Body of pancreas (tissue), 4 donors: ENCODE measurements at regions not wholly inside any gene's neighbourhood (a gene's known extent, or its start where the extent isn't known, plus 50 kb on each side); places are given as distances from the start of the nearest gene placed in this dataset.

ENCODE experiments used
- ATAC-seq: fragments of 150-250 bp; one replicate; pipeline ENCODE4 v1.9.1; 2016
- DNase-seq, 4 donors: peaks; one replicate each; pipeline ENCODE4 v3.0.0-alpha.2; 2019
- H3K27ac ChIP-seq, 4 donors: fragments of 200-600 bp; sonication (generic); 1 replicate in 3 of 4; 2 replicates in 1 of 4; pipeline versions ENCODE4 v1.5.1 to v1.6.1; 2016 to 2019; ENCODE audit warnings: mild to moderate bottlenecking in 1 of 4, mixed read lengths in 1 of 4, moderate library complexity in 1 of 4
- H3K27me3 ChIP-seq, 2 donors: fragments of 200-600 bp; sonication (generic); one replicate each; pipeline ENCODE4 v1.6.0; 2016; ENCODE audit warnings: mild to moderate bottlenecking in 1 of 2
- H3K36me3 ChIP-seq, 2 donors: fragments of 200-600 bp; sonication (generic); replicated peaks in 1 of 2; 2 replicates each; pipeline ENCODE4 v1.5.1; 2016; ENCODE audit warnings: low read depth in 2 of 2; ENCODE audit not compliant: insufficient read depth in 1 of 2
- H3K4me1 ChIP-seq: fragments of 200-600 bp; sonication (generic); one replicate; pipeline ENCODE4 v1.6.0; 2016
- H3K4me3 ChIP-seq, 2 donors: fragments of 200-600 bp; sonication (generic); 1 replicate in 1 of 2; 2 replicates in 1 of 2; pipeline ENCODE4 v1.5.1; 2016 to 2019
- H3K9me3 ChIP-seq, 3 donors: fragments of 200-600 bp; sonication (generic); 1 replicate in 2 of 3; 2 replicates in 1 of 3; pipeline ENCODE4 v1.5.1; 2016
- CTCF ChIP-seq, 7 experiments: fragments of 450-650 bp in 4 of 7; fragments of 200-600 bp in 3 of 7; sonication (generic) in 3 of 7; IDR thresholded peaks; one replicate each; pipeline ENCODE4 v1.5.1; 2016 to 2019; ENCODE audit warnings: antibody characterized with exemption in 7 of 7
- POLR2A ChIP-seq, 3 donors: fragments of 450-650 bp; IDR thresholded peaks; one replicate each; pipeline ENCODE4 v1.6.1; 2016; ENCODE audit warnings: antibody characterized with exemption in 3 of 3, mild to moderate bottlenecking in 2 of 3
- WGBS, 2 donors: methylation state at CpG; one replicate each; pipeline ENCODE4 v1.1.5; 2017; 5-methylcytosine and 5-hydroxymethylcytosine counted together
- intact Hi-C: fragments of 100-400 bp; cut with DNase I; formaldehyde crosslinking; loops from one replicate; pipeline ENCODE4 v1.15.1; 2023

GRCh38 chr12:94722664-94723063, 72.3 kb upstream of the TMCC3 start:
- Histone ChIP-seq H3K4me1 (no peaks in the 10 kb centered on the region), H3K9me3 (no peaks in the 10 kb centered on the region), H3K27me3 (no peaks in the 10 kb centered on the region), H3K36me3 (no peaks in the 10 kb centered on the region), H3K27ac (no peak overlapping the region), H3K4me3 (no peak overlapping the region)
- intact Hi-C loops = no loop called here
- ATAC-seq (no peak), DNase-seq (no peak)
- no peak for TF ChIP-seq CTCF (IDR thresholded peaks at IDR 0.05)
- no peak for TF ChIP-seq POLR2A (IDR thresholded peaks at IDR 0.05)
- 79% methylated on average over 3 of the region's 3 CpGs for WGBS, 2 donors

- no peak overlapping the region for H3K27ac ChIP-seq
- TF ChIP-seq CTCF (IDR thresholded peaks at IDR 0.05) (no peak), POLR2A (IDR thresholded peaks at IDR 0.05) (no peak)
- WGBS, 2 donors = 96 to 100% methylated on average over 1 of the region's 1 CpG
- intact Hi-C loops = no loop called here
- DNase-seq = no peak
- no peaks in the 10 kb centered on the region for H3K27me3 ChIP-seq
- H3K4me1 ChIP-seq = no peaks in the 10 kb centered on the region
- no peaks in the 10 kb centered on the region for H3K9me3 ChIP-seq
- no peak for ATAC-seq
- no peak overlapping the region for H3K4me3 ChIP-seq
- H3K36me3 ChIP-seq = no peaks in the 10 kb centered on the region
Measured at GRCh38 chr12:94721173-94721572, 70.8 kb upstream of the TMCC3 start.

DNA sequence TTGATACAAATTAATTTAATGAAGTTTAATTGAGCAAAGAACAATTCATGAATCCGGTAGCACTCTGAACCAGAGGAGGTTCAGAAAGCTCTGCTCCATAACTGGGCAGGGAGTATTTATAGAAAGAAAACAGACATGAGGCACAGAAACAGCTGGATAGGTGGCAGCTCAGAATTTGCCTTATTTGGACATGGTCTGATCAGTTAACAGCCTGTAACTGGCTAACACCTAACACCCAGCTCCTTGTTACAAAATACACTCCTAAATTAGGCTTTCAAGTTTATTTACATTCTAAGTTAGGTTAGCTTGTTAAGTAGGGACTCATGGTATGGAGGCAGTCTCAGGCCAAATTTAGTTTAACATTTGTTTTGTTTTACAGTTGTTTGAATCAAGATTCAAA, 67.8 kb upstream of the TMCC3 start:
- H3K27ac ChIP-seq = no peak overlapping the region
- ATAC-seq (no peak), DNase-seq (no peak)
- H3K27me3 ChIP-seq = no peaks in the 10 kb centered on the region
- no peaks in the 10 kb centered on the region for H3K4me1 ChIP-seq
- H3K9me3 ChIP-seq = no peaks in the 10 kb centered on the region
- TF ChIP-seq POLR2A (IDR thresholded peaks at IDR 0.05) (no peak), CTCF (IDR thresholded peaks at IDR 0.05) (no peak)
- H3K36me3 ChIP-seq = no peaks in the 10 kb centered on the region
- WGBS, 2 donors = 72 to 91% methylated on average over 1 of the region's 1 CpG
- intact Hi-C loops = no loop called here
- H3K4me3 ChIP-seq = no peak overlapping the region

DNA sequence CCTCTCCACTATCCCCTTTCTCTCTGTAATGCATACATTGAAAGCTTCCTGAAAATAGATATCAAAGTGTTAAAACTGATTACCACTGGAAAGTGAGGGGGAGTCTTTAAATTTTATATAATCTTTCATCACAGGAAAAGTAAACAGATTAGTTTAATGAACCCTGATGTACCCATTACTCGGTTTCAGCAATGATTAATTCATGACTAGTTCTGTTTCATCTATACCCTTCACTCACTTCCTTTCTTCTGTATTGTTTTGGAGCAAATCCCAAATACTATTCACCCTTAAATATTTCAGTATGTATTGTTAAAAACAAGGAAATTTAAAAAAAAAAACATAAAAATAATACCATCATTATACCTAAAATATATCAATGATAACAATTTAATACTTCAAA, 67.3 kb upstream of the TMCC3 start:
- H3K27ac ChIP-seq = no peak overlapping the region
- H3K36me3 ChIP-seq = no peaks in the 10 kb centered on the region
- 32 to 46% methylated on average over 1 of the region's 1 CpG for WGBS, 2 donors
- TF ChIP-seq CTCF (IDR thresholded peaks at IDR 0.05) (no peak), POLR2A (IDR thresholded peaks at IDR 0.05) (no peak)
- intact Hi-C loops = no loop called here
- H3K4me1 ChIP-seq = no peaks in the 10 kb centered on the region
- no peak for DNase-seq
- H3K4me3 ChIP-seq = no peak overlapping the region
- H3K9me3 ChIP-seq = no peaks in the 10 kb centered on the region
- ATAC-seq = no peak
- no peaks in the 10 kb centered on the region for H3K27me3 ChIP-seq

DNA sequence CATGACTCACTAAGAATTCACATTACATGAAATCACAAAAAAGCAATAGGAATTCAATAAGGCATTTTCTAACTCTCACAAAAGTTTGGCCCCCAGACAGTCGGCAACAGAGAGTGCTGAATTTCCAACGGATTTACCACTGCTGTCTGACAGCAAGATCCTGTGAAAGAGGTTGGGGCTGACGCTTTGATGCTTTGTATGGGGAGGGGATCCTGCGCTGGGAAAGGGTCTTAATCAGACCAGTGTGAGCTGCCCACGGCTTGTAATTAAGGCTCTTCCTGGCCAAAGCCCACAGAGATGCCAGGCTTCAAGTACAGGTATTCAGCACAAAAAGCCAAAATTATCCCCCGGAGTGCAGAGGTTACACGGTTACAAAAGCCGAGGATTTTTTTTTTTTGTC, 66.8 kb upstream of the TMCC3 start:
- TF ChIP-seq POLR2A (IDR thresholded peaks at IDR 0.05) = no peak
- Histone ChIP-seq H3K9me3 (no peaks in the 10 kb centered on the region), H3K27ac (no peak overlapping the region), H3K36me3 (no peaks in the 10 kb centered on the region), H3K27me3 (no peaks in the 10 kb centered on the region), H3K4me1 (no peaks in the 10 kb centered on the region), H3K4me3 (no peak overlapping the region)
- intact Hi-C loops = no loop called here
- ATAC-seq (no peak), DNase-seq (no peak)
- 65 to 68% methylated on average over 8 of the region's 8 CpGs for WGBS, 2 donors
